DOHH2 (cell line): ENCODE measurements at regions not wholly inside any gene's neighbourhood (a gene's known extent, or its start where the extent isn't known, plus 50 kb on each side); places are given as distances from the start of the nearest gene placed in this dataset.

Source experiments
- H3F3A ChIP-seq: fragments of 200-600 bp; sonication (generic), shearing (Covaris generic); 2 replicates; pipeline ENCODE4 v1.6.0; 2016; ENCODE audit warnings: antibody characterized with exemption, mild to moderate bottlenecking; ENCODE audit not compliant: control insufficient read depth, insufficient read depth
- H3K27ac ChIP-seq: fragments of 200-600 bp; sonication (generic); 2 replicates; pipeline ENCODE4 v1.5.1; 2014; ENCODE audit warnings: low read depth, mild to moderate bottlenecking, low read length, moderate library complexity
- H3K27me3 ChIP-seq: fragments of 200-600 bp; sonication (generic); 2 replicates; pipeline ENCODE4 v1.6.1; 2014; ENCODE audit warnings: mild to moderate bottlenecking, low read length, mixed read lengths; ENCODE audit not compliant: control insufficient read depth
- H3K36me3 ChIP-seq: fragments of 200-600 bp; sonication (generic); 2 replicates; pipeline ENCODE4 v1.6.1; 2014; ENCODE audit warnings: mild to moderate bottlenecking, low read length, moderate library complexity, mixed read lengths; ENCODE audit not compliant: control insufficient read depth
- H3K4me1 ChIP-seq: fragments of 200-600 bp; sonication (generic); 2 replicates; pipeline ENCODE4 v1.6.1; 2014; ENCODE audit warnings: mild to moderate bottlenecking, low read length, mixed read lengths; ENCODE audit not compliant: control insufficient read depth
- H3K4me2 ChIP-seq: fragments of 200-600 bp; sonication (generic); 2 replicates; pipeline ENCODE4 v1.6.0; 2014; ENCODE audit warnings: mild to moderate bottlenecking, low read length, moderate library complexity
- H3K4me3 ChIP-seq: fragments of 200-600 bp; sonication (generic); 2 replicates; pipeline ENCODE4 v1.5.1; 2014; ENCODE audit warnings: mild to moderate bottlenecking, low read length, mixed read lengths
- H3K79me2 ChIP-seq: fragments of 200-600 bp; sonication (generic); 2 replicates; pipeline ENCODE4 v1.6.1; 2014; ENCODE audit warnings: mild to moderate bottlenecking, low read length, mixed read lengths; ENCODE audit not compliant: control insufficient read depth
- H3K9me2 ChIP-seq: fragments of 200-600 bp; sonication (generic); replicated peaks from 2 replicates; pipeline ENCODE4 v1.6.1; 2014; ENCODE audit warnings: mild to moderate bottlenecking, low read length, mixed read lengths; ENCODE audit not compliant: control insufficient read depth
- H3K9me3 ChIP-seq: fragments of 200-600 bp; sonication (generic); 2 replicates; pipeline ENCODE4 v1.6.1; 2014; ENCODE audit warnings: antibody characterized with exemption, low read length, mixed read lengths; ENCODE audit not compliant: control insufficient read depth, insufficient read depth
- H4K20me1 ChIP-seq: fragments of 200-600 bp; sonication (generic); 2 replicates; pipeline ENCODE4 v1.6.0; 2014; ENCODE audit warnings: low read depth, mild to moderate bottlenecking, antibody characterized with exemption, low read length, moderate library complexity; ENCODE audit not compliant: control insufficient read depth, insufficient read depth
- CTCF ChIP-seq: fragments of 200-600 bp; sonication (generic); IDR thresholded peaks from one replicate; pipeline ENCODE4 v1.5.1; 2014; ENCODE audit warnings: antibody characterized with exemption, mild to moderate bottlenecking, low read depth, low read length; ENCODE audit not compliant: poor library complexity, severe bottlenecking
- EZH2phosphoT487 ChIP-seq: fragments of 200-600 bp; sonication (generic); IDR thresholded peaks from 2 replicates; pipeline ENCODE4 v1.6.1; 2017; ENCODE audit warnings: borderline replicate concordance, mild to moderate bottlenecking, antibody characterized with exemption, low read length, moderate library complexity, mixed read lengths

GRCh38 chr2:181389524-181389923 lies 67.7 kb upstream of the ITGA4 start:
- Histone ChIP-seq H3K9me3 (no peaks in the 10 kb centered on the region), H3K4me3 (no peak overlapping the region), H3F3A (no peaks in the 10 kb centered on the region; the same call in 1 of the 2 replicates), H3K9me2 (no peaks in the 10 kb centered on the region), H3K27me3 (no peaks in the 10 kb centered on the region), H4K20me1 (no peaks in the 10 kb centered on the region), H3K79me2 (no peaks in the 10 kb centered on the region), H3K27ac (no peak overlapping the region), H3K4me1 (peaks cover 8% of the 10 kb centered on the region), H3K4me2 (no peak overlapping the region), H3K36me3 (no peaks in the 10 kb centered on the region)
- TF ChIP-seq EZH2phosphoT487 (no peak), CTCF (no peak)

GRCh38 chr2:181393472-181393871 lies 63.7 kb upstream of the ITGA4 start:
- no peaks in the 10 kb centered on the region for H3K79me2 ChIP-seq
- no peaks in the 10 kb centered on the region for H3K36me3 ChIP-seq
- H3K4me1 ChIP-seq: peaks cover 23% of the 10 kb centered on the region
- peak overlapping the region; percentile 25; the same call in 1 of the 2 replicates for H3K4me3 ChIP-seq
- H3K27ac ChIP-seq: no peak overlapping the region
- no peaks in the 10 kb centered on the region for H3K9me3 ChIP-seq
- TF ChIP-seq CTCF (no peak), EZH2phosphoT487 (no peak)
- no peaks in the 10 kb centered on the region for H3K27me3 ChIP-seq
- no peaks in the 10 kb centered on the region for H4K20me1 ChIP-seq
- no peaks in the 10 kb centered on the region for H3K9me2 ChIP-seq
- peak overlapping the region; percentile 53 for H3K4me2 ChIP-seq
- no peaks in the 10 kb centered on the region; the same call in 1 of the 2 replicates for H3F3A ChIP-seq

- Histone ChIP-seq H3K27me3 (no peaks in the 10 kb centered on the region), H4K20me1 (no peaks in the 10 kb centered on the region), H3F3A (no peaks in the 10 kb centered on the region), H3K4me3 (no peak overlapping the region), H3K9me3 (no peaks in the 10 kb centered on the region), H3K27ac (no peak overlapping the region), H3K36me3 (no peaks in the 10 kb centered on the region), H3K9me2 (no peaks in the 10 kb centered on the region), H3K4me2 (no peak overlapping the region), H3K79me2 (no peaks in the 10 kb centered on the region), H3K4me1 (peaks cover 29% of the 10 kb centered on the region)
- TF ChIP-seq EZH2phosphoT487 (no peak), CTCF (no peak)
Measured at GRCh38 chr2:181394741-181395437, 62.3 kb upstream of the ITGA4 start.
